Epithelial cell of esophagus (primary cell): ENCODE measurements at regions not wholly inside any gene's neighbourhood (a gene's known extent, or its start where the extent isn't known, plus 50 kb on each side); places are given as distances from the start of the nearest gene placed in this dataset.
A peak's percentile ranks its signal among the peaks of the same experiment; 100 is the strongest.

Experiments used
- DNase-seq: peaks from one replicate; pipeline ENCODE4 v3.0.0; 2010; ENCODE audit warnings: low read depth
- H3K4me3 ChIP-seq: 2 replicates; pipeline ENCODE4 v1.5.1; 2011; ENCODE audit warnings: mild to moderate bottlenecking, low read length, control low read depth
- TF ChIP-seq, protein P1 (sequence below): IDR thresholded peaks from 2 replicates; pipeline ENCODE4 v1.5.1; 2011; ENCODE audit warnings: low read depth, mild to moderate bottlenecking, low read length, control low read depth, inconsistent platforms; ENCODE audit not compliant: insufficient read depth; ENCODE audit errors: missing control alignments

GRCh38 chr7:25037325-25037724 lies 57.3 kb upstream of the OSBPL3 start:
- DNase-seq, result peak; percentile 35
- H3K4me3 ChIP-seq, result no peak overlapping the region
- TF ChIP-seq, protein P1, sequence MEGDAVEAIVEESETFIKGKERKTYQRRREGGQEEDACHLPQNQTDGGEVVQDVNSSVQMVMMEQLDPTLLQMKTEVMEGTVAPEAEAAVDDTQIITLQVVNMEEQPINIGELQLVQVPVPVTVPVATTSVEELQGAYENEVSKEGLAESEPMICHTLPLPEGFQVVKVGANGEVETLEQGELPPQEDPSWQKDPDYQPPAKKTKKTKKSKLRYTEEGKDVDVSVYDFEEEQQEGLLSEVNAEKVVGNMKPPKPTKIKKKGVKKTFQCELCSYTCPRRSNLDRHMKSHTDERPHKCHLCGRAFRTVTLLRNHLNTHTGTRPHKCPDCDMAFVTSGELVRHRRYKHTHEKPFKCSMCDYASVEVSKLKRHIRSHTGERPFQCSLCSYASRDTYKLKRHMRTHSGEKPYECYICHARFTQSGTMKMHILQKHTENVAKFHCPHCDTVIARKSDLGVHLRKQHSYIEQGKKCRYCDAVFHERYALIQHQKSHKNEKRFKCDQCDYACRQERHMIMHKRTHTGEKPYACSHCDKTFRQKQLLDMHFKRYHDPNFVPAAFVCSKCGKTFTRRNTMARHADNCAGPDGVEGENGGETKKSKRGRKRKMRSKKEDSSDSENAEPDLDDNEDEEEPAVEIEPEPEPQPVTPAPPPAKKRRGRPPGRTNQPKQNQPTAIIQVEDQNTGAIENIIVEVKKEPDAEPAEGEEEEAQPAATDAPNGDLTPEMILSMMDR, result no peak

DNA sequence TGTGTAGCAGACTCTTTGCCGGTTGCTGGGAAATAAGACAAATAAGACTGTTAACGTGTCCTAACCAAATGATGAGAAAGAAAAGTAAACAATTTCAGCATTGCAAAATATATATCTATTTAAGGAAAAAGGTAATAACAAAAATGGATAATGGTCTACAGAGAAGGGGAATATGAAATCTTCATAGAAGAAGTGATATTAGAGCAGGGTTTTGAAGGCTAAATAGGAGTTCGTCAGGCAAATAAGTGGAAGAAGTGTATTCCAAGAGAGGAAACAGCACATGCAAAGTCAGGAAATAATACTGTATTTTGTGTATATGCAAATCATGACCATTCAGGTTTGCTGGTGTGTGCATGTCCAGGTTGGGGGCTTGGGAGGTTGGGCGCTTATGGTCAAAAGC lies 55.3 kb upstream of the OSBPL3 start:
- no peak for DNase-seq
- TF ChIP-seq, protein P1, result no peak
- H3K4me3 ChIP-seq, result no peak overlapping the region

DNA sequence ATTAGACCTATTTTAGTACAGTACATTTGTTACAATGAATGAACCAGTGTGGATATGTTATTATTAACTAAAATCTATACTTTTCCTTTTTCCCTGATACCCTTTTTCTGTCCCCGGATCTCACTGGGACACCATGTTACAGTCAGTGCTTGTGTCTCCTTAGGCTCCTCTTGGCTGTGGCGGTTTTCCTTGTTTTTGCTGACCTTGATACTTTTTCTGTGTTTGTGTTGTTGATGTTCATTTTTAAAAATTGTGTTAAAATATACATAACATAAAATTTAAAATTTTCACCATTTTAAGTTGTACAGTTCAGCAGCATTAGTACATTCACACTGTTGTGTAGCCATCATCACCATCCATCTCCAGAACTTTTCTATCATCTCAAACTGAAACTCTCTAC lies 54.2 kb upstream of the OSBPL3 start:
- H3K4me3 ChIP-seq, result no peak overlapping the region
- DNase-seq, result no peak
- TF ChIP-seq, protein P1, result no peak

DNA sequence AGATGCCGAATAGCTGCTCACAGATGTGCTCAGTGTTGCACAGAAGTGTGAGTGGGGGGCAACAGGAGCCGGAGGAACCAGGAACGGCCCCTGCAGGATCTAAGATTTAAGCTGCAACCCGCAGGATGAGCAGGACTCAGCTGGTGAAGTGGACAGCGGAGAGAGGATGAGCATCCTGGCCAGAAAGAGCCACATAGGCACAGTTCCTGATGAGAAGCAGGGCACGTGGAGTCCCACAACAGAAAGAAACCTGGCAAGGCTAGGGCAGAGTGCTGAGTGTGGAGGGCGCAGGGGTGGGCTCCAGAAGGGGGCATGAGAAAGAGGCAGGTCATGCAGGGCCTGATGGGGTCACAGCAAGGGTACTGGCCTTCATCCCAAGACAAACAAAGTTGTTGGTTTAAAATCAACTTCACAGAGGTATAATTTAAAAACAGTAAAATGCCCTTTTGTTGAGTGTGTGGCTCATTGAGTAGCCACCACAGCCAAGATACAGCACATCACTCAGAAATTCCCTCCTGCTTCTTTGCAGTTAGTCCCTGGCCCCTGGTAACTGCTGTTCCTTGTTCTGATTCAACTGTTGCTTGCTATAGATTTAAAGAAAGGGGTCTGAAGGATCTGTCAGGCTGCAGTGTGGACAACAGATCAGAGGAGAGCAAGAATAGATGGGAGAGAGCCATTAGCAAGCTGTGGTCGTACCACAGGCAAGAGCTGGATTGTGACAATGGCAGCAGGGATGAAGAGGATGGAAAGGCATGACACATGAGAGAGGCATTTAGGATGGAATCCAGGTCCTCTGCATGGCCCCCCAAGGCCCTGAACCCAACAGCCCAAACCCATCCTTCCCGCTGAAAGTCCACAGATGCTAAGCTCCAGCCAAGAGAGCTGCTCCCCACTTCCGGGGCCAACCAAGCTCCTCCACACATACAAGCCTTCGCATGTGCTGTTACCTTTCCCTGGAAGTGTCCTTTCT lies 53.1 kb upstream of the OSBPL3 start:
- DNase-seq, result no peak
- TF ChIP-seq, protein P1, result no peak
- H3K4me3 ChIP-seq, result no peak overlapping the region

DNA sequence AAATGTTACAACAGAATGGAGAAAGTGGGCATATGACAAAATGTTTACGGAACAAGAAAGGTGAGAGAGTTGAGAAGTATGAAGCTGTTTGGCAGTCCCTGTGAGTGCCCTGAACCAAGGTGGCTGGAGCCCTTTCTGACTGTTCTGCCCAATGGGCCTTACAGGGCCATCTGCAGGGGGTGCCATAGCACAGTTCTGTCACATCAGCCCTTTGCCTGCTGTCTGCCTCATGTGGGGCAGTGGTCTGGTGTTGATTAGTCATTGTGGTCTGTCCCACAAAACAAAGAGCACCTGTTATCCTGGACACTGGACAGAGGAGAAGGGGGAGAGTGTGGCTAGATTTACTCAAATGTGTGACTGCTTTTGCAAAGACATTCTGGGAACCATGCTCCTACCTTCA lies 51.5 kb upstream of the OSBPL3 start:
- TF ChIP-seq, protein P1, result no peak
- no peak overlapping the region for H3K4me3 ChIP-seq
- DNase-seq, result no peak

- no peak overlapping the region for H3K4me3 ChIP-seq
- DNase-seq, result peak; percentile 73
- TF ChIP-seq, protein P1, result no peak
Measured at GRCh38 chr7:25031007-25031406, 51.0 kb upstream of the OSBPL3 start.
